Peyer's patch (tissue), 4 donors: ENCODE measurements at regions not wholly inside any gene's neighbourhood (a gene's known extent, or its start where the extent isn't known, plus 50 kb on each side); places are given as distances from the start of the nearest gene placed in this dataset.

ENCODE experiments used
- DNase-seq, 3 donors: peaks; one replicate each; pipeline ENCODE4 v3.0.0-alpha.2; 2017 to 2019
- H3K27ac ChIP-seq, 4 donors: fragments of 200-600 bp; sonication (generic); one replicate each; pipeline ENCODE4 v1.5.1; 2016 to 2019
- H3K27me3 ChIP-seq, 2 donors: fragments of 200-600 bp; sonication (generic); one replicate each; pipeline ENCODE4 v1.5.1; 2019
- H3K36me3 ChIP-seq, 3 donors: fragments of 200-600 bp; sonication (generic); one replicate each; pipeline ENCODE4 v1.5.1; 2016 to 2019
- H3K4me1 ChIP-seq, 4 donors: fragments of 200-600 bp; sonication (generic); one replicate each; pipeline ENCODE4 v1.5.1; 2016 to 2019
- H3K4me3 ChIP-seq, 4 donors: fragments of 200-600 bp; sonication (generic); 1 replicate in 3 of 4; 2 replicates in 1 of 4; pipeline ENCODE4 v1.5.1; 2016 to 2019; ENCODE audit warnings: mild to moderate bottlenecking in 1 of 4
- H3K9me3 ChIP-seq, 4 donors: fragments of 200-600 bp; sonication (generic); one replicate each; pipeline ENCODE4 v1.5.1; 2016 to 2019; ENCODE audit warnings: mild to moderate bottlenecking in 1 of 4
- CTCF ChIP-seq, 6 experiments: fragments of 450-650 bp in 4 of 6; fragments of 200-600 bp in 2 of 6; sonication (generic) in 1 of 6; IDR thresholded peaks; one replicate each; pipeline ENCODE4 v1.5.1; 2017 to 2019; ENCODE audit warnings: antibody characterized with exemption in 6 of 6, mild to moderate bottlenecking in 3 of 6, moderate library complexity in 1 of 6
- POLR2A ChIP-seq, 2 donors: fragments of 450-650 bp; IDR thresholded peaks; one replicate each; pipeline ENCODE4 v1.5.1; 2017; ENCODE audit warnings: antibody characterized with exemption in 2 of 2, mild to moderate bottlenecking in 2 of 2, moderate library complexity in 2 of 2

GRCh38 chr6:14912226-14912625, 333.6 kb upstream of the JARID2 start:
- DNase-seq, result no peak
- no peaks in the 10 kb centered on the region for H3K27me3 ChIP-seq
- no peak for TF ChIP-seq POLR2A (IDR thresholded peaks at IDR 0.05)
- no peak for TF ChIP-seq CTCF (IDR thresholded peaks at IDR 0.05)

GRCh38 chr6:14912706-14913105, 333.2 kb upstream of the JARID2 start:
- no peak for TF ChIP-seq CTCF (IDR thresholded peaks at IDR 0.05)
- TF ChIP-seq POLR2A (IDR thresholded peaks at IDR 0.05), result no peak
- Histone ChIP-seq H3K4me1 (peaks cover 0 to 12% (median 4%) of the 10 kb centered on the region in 4 donors), H3K9me3 (no peaks in the 10 kb centered on the region)

More at GRCh38 chr6:14912226-14912625, 333.6 kb upstream of the JARID2 start:
- no peak overlapping the region for H3K4me3 ChIP-seq
- H3K36me3 ChIP-seq, result no peaks in the 10 kb centered on the region
- no peaks in the 10 kb centered on the region for H3K9me3 ChIP-seq
- H3K4me1 ChIP-seq, result peaks cover 0 to 12% (median 4%) of the 10 kb centered on the region in 4 donors
- no peak overlapping the region for H3K27ac ChIP-seq

GRCh38 chr6:14913931-14914330, 331.9 kb upstream of the JARID2 start:
- Histone ChIP-seq H3K27ac (no peak overlapping the region), H3K4me3 (no peak overlapping the region), H3K36me3 (no peaks in the 10 kb centered on the region), H3K27me3 (no peaks in the 10 kb centered on the region), H3K4me1 (peaks cover 0 to 12% (median 4%) of the 10 kb centered on the region in 4 donors), H3K9me3 (no peaks in the 10 kb centered on the region)
- no peak for DNase-seq
- no peak for TF ChIP-seq POLR2A (IDR thresholded peaks at IDR 0.05)
- TF ChIP-seq CTCF (IDR thresholded peaks at IDR 0.05), result no peak

More at GRCh38 chr6:14912706-14913105, 333.2 kb upstream of the JARID2 start:
- DNase-seq, result no peak
- H3K4me3 ChIP-seq, result no peak overlapping the region
- no peak overlapping the region for H3K27ac ChIP-seq
- no peaks in the 10 kb centered on the region for H3K36me3 ChIP-seq
- H3K27me3 ChIP-seq, result no peaks in the 10 kb centered on the region

GRCh38 chr6:14915888-14916832, 329.7 kb upstream of the JARID2 start:
- DNase-seq, result no peak
- H3K9me3 ChIP-seq, result no peaks in the 10 kb centered on the region
- H3K27ac ChIP-seq, result no peak overlapping the region
- H3K27me3 ChIP-seq, result no peaks in the 10 kb centered on the region
- no peak for TF ChIP-seq POLR2A (IDR thresholded peaks at IDR 0.05)
- TF ChIP-seq CTCF (IDR thresholded peaks at IDR 0.05), result no peak
- no peaks in the 10 kb centered on the region for H3K36me3 ChIP-seq
- H3K4me3 ChIP-seq, result no peak overlapping the region
- H3K4me1 ChIP-seq, result peaks cover 0 to 4% (median 2%) of the 10 kb centered on the region in 4 donors

GRCh38 chr6:14917109-14917910, 328.6 kb upstream of the JARID2 start:
- H3K4me3 ChIP-seq, result no peak overlapping the region
- TF ChIP-seq POLR2A (IDR thresholded peaks at IDR 0.05) (no peak), CTCF (IDR thresholded peaks at IDR 0.05) (no peak)
- no peak overlapping the region for H3K27ac ChIP-seq
- no peaks in the 10 kb centered on the region for H3K9me3 ChIP-seq
- no peak for DNase-seq
- no peaks in the 10 kb centered on the region for H3K27me3 ChIP-seq
- no peaks in the 10 kb centered on the region for H3K36me3 ChIP-seq
- peaks cover 0 to 8% (median 0%) of the 10 kb centered on the region in 4 donors for H3K4me1 ChIP-seq
